ENCODE measurements at regions not wholly inside any gene's neighbourhood (a gene's known extent, or its start where the extent isn't known, plus 50 kb on each side); places are given as distances from the start of the nearest gene placed in this dataset.

DNA sequence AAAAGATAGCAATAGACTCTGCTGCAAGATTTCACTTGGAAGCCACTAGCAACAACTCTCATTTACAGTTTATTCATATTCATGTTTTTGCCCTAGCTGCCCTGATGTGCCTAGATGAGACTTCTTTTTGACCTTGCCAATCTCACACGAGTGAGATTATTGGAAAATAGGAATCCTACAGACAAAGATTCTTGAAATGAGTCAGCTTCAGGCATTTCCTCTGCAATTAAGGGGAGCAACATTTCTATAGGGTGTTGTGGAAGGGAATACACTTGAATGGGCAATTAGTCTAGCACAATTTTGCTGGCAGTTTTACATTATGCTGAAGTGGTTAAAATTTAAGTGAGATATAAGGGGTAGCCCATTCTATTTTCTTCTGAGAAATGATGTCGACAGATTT is 217.0 kb upstream of the FAT4 start:
- TF ChIP-seq ZFX (IDR thresholded peaks at IDR 0.05; ENCODE audit: borderline replicate concordance) = no peak
- TF ChIP-seq, protein P1, sequence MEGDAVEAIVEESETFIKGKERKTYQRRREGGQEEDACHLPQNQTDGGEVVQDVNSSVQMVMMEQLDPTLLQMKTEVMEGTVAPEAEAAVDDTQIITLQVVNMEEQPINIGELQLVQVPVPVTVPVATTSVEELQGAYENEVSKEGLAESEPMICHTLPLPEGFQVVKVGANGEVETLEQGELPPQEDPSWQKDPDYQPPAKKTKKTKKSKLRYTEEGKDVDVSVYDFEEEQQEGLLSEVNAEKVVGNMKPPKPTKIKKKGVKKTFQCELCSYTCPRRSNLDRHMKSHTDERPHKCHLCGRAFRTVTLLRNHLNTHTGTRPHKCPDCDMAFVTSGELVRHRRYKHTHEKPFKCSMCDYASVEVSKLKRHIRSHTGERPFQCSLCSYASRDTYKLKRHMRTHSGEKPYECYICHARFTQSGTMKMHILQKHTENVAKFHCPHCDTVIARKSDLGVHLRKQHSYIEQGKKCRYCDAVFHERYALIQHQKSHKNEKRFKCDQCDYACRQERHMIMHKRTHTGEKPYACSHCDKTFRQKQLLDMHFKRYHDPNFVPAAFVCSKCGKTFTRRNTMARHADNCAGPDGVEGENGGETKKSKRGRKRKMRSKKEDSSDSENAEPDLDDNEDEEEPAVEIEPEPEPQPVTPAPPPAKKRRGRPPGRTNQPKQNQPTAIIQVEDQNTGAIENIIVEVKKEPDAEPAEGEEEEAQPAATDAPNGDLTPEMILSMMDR (IDR thresholded peaks at IDR 0.05) = no peak
- H3K27ac ChIP-seq = no peak overlapping the region

DNA sequence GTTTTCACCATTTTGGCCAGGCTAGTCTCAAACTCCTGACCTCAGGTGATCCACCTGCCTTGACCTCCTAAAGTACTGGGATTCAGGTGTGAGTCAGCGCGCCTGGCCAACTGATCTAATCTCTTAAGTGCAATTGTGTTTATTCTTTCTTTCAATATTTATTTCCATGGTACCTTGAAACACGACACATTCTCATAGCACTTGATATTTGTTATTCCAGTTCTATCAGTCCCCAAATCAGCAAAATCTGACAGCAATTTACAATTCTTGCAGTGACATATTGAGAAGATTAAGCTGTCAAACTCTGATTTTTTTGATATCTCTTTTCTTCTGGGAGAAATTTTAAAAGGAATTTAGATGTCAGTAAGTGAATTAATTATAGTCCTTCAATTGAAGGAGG is 218.1 kb upstream of the FAT4 start:
- no peak overlapping the region for H3K27ac ChIP-seq
- TF ChIP-seq, protein P1 (IDR thresholded peaks at IDR 0.05) = no peak
- no peak for TF ChIP-seq ZFX (IDR thresholded peaks at IDR 0.05; ENCODE audit: borderline replicate concordance)

DNA sequence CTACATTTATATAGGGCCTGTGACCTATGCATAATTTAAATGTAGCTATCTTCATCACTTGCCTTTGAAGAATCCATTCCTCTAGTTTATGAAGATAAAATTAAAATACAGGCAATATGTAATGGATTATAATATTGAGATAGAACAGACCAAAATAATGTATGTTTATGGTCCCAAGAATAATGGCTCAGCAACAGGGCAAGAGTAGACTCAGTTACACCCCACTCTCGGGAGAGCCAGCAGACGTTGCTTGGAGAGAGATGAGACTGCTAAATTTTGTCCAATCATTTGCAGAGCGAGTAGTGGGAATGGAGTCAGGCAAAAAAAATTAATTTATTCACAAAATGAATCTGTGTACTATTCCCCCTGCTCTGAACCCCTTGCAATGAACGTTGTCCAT is 223.2 kb upstream of the FAT4 start:
- H3K27ac ChIP-seq = no peak overlapping the region
- TF ChIP-seq, protein P1 (IDR thresholded peaks at IDR 0.05) = no peak
- no peak for TF ChIP-seq ZFX (IDR thresholded peaks at IDR 0.05; ENCODE audit: borderline replicate concordance)

DNA sequence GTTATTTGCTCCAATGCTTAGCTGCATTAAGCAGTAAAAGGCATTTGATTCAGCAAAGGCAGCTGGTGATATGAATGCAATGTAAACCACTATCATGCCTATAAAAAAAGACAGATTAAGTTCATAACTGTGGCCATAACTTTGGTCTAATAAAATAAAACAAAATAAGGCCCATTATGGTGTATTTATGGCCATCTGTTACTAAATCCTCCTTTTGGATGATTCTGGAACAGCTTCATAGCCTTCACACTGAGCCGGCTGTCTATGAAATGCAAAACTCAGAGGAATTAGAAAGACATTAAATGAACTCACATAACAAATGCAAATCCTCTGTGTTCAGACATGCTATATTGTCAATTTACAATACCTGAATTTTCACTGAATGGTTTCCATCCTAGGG is 223.7 kb upstream of the FAT4 start:
- TF ChIP-seq, protein P1 (IDR thresholded peaks at IDR 0.05) = no peak
- TF ChIP-seq ZFX (IDR thresholded peaks at IDR 0.05; ENCODE audit: borderline replicate concordance) = no peak
- no peak overlapping the region for H3K27ac ChIP-seq

DNA sequence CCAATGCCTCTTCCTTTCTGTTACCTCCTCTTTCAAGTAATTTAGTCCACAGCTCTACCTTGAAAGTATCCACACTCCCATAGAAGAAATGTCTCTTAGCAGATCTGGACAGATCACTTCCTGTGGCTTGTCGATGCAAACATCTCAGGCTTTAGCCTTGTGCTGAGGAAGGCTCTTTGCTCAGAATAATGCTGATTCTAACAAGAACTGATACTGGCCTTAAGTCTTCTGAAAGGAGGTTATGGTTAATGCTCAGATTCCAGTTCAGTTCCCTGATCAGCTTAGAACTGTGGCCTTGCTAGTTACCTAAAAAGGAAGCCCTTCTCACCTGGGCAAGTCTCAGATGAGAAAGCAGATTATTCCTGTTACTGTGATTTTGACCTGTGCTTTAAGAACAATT is 230.1 kb upstream of the FAT4 start:
- TF ChIP-seq ZFX (IDR thresholded peaks at IDR 0.05; ENCODE audit: borderline replicate concordance) = no peak
- TF ChIP-seq, protein P1 (IDR thresholded peaks at IDR 0.05) = no peak
- no peak overlapping the region for H3K27ac ChIP-seq

DNA sequence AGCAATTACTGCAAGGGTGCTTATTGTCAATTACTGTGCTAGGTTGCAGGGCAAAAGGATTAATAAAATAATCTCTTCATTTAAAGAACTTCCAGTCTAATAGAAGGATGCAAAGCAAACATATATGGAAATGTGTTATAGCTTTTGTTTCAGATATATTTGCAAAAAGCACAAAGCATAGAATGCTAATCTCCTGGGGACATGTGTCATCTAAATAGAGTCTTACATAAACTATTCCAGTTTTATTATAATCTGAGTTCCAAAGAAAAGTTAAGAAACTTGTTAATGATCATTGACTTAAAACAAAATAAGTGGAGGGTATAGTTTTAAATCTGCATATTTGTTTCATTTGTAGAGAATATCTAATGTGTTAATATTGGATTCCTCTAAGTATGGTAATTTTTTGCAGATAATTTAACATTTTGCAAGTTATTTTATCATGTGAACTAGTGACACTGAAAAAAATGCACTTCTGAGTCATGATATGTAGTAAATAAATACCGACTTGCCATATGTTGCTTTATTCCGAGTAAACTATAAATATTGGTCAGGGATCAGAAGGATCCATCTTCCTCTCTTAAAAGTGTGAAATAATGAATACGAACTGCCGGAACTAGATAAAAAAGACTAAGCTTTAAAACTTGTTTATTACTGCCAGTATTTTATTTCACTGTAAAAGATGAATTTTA is 231.9 kb upstream of the FAT4 start:
- H3K27ac ChIP-seq = no peak overlapping the region
- TF ChIP-seq ZFX (IDR thresholded peaks at IDR 0.05; ENCODE audit: borderline replicate concordance) = no peak
- TF ChIP-seq, protein P1 (IDR thresholded peaks at IDR 0.05) = no peak

DNA sequence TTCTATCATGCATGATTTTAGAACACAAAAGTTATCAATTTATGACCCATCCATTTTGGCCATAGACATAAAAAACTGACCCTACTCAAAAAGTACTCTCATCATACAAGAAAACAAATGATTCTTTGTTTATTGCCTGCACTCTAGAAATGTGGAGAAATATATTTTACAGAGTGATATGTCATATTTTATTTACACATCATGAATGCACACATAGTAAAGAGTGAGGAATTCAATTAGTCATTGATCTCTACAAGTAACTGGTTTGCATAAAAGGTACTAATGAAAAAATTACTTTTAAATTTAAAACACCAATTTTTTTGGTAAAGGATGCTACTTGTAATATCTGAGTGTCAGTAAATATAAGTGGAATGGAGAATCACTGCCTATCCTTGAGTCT is 242.5 kb upstream of the FAT4 start:
- TF ChIP-seq, protein P1 (IDR thresholded peaks at IDR 0.05) = no peak
- no peak for TF ChIP-seq ZFX (IDR thresholded peaks at IDR 0.05; ENCODE audit: borderline replicate concordance)
- H3K27ac ChIP-seq = no peak overlapping the region
